ENCODE measurements at regions not wholly inside any gene's neighbourhood (a gene's known extent, or its start where the extent isn't known, plus 50 kb on each side); places are given as distances from the start of the nearest gene placed in this dataset.

- TF ChIP-seq CTCF (IDR thresholded peaks at IDR 0.05) (no peak), EP300 (IDR thresholded peaks at IDR 0.05) (no peak), POLR2A (IDR thresholded peaks at IDR 0.05) (no peak)
Observed at GRCh38 chr10:52452600-52453493, 138.8 kb downstream of the DKK1 start.

Data from upper lobe of left lung (tissue), 4 donors.